ENCODE measurements at regions not wholly inside any gene's neighbourhood (a gene's known extent, or its start where the extent isn't known, plus 50 kb on each side); places are given as distances from the start of the nearest gene placed in this dataset.

DNA sequence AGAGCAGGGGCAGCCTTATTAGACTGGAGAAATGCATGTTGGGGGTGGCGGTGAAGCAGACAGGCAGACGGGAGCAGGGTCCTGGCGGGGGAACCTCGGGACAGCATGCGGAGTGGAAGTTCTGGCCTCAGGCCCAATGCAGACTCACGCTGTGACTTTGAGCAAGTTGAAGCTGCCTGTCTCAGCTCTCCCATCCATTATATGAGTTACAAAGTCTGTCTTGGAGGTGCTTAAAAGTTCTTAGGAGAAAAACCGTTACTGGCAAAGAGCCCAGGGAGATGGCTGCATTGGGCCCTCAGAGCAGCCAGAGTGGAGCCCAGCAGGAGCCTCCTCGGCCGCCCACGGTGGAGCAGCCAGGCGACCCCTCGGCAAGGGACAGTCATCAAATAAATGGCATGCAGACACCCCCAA is 509.5 kb downstream of the PLXNA4 start:
- TF ChIP-seq, protein P1, sequence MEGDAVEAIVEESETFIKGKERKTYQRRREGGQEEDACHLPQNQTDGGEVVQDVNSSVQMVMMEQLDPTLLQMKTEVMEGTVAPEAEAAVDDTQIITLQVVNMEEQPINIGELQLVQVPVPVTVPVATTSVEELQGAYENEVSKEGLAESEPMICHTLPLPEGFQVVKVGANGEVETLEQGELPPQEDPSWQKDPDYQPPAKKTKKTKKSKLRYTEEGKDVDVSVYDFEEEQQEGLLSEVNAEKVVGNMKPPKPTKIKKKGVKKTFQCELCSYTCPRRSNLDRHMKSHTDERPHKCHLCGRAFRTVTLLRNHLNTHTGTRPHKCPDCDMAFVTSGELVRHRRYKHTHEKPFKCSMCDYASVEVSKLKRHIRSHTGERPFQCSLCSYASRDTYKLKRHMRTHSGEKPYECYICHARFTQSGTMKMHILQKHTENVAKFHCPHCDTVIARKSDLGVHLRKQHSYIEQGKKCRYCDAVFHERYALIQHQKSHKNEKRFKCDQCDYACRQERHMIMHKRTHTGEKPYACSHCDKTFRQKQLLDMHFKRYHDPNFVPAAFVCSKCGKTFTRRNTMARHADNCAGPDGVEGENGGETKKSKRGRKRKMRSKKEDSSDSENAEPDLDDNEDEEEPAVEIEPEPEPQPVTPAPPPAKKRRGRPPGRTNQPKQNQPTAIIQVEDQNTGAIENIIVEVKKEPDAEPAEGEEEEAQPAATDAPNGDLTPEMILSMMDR (IDR thresholded peaks at IDR 0.05; ENCODE audit: low read depth, low read length, poor library complexity, severe bottlenecking), result no peak
- no peak for TF ChIP-seq EZH2phosphoT487 (IDR thresholded peaks at IDR 0.05; ENCODE audit: borderline replicate concordance, low read length)
